ENCODE measurements at regions not wholly inside any gene's neighbourhood (a gene's known extent, or its start where the extent isn't known, plus 50 kb on each side); places are given as distances from the start of the nearest gene placed in this dataset.
"Not testable (repeated sequence)": the region's sequence is repeated elsewhere in the genome, so short reads cannot be mapped to it uniquely, and the experiment has no call there.

DNA sequence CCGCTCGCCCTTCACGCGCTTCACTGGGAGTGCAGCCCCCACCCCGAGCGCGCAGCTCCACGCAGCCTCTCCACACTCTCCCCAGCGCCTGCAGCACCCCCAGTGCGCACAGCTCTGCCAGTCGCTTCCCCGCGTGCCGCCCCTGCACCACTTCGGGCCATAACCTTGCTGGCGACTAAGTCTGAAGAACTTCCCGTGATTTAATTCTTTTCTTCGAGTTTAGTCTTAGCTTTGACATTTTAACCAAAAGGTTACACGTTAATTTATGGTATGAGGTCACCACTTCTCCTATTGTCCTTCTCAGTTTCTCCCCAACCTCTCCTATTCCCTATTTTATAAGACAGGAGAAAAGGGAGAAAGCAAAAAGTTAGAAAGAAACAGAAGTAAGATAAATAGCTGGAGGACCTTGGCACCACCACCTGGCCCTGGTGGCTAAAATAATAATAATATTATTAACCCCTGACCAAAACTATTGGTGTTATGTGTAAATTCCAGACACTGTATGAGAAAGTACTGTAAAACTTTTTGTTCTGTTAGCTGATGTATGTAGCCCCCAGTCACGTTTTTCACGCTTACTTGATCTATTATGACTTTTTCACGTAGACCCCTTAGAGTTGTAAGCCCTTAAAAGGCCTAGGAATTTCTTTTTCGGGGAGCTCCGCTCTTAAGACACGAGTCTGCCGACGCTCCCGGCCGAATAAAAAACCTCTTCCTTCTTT, 129.2 kb downstream of the KBTBD2 start:
- DNase-seq: not testable (repeated sequence)

DNA sequence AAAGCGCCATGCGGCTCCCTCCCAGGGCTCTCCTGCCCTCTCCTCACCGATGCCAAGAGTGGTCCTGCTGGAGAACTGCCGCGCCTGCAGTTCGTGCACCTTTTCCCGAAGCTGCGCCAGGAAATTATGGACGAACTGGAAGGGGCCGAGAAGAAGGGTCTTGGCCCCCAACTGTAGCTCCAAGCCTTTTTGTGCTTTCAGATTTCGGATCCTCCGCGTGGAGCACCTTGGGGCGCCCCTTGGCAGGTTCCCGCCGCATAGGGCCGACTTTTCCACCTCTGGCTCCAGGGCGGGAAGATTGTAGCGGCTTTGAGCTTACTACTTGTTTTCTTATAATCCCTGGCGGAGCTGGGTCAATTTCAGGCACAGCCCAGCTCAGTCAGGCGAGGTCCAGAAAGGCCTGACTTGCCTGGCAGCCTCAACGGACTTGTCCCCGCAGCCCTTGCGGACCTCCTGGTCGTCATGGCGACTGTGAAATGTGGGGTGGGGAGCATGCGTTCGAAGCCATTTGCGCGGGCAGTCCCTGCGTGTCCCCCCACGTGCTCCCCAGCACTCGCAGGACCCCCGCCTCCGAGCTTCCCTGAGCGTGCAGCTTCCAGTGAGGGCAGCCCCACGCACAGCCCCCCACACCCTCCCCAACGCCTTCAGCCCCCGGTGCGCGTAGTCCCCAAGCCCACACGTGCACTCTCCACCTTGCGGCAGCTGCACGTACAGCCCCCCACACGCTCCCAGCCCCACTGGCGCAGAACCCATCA, 129.9 kb downstream of the KBTBD2 start:
- no peak for DNase-seq

- DNase-seq: not testable (repeated sequence)
Measured at GRCh38 chr7:32760755-32761154, 130.8 kb downstream of the KBTBD2 start.

- DNase-seq: not testable (repeated sequence)
Measured at GRCh38 chr7:32759859-32760258, 131.7 kb downstream of the KBTBD2 start.

GRCh38 chr7:32753872-32754271, 137.7 kb downstream of the KBTBD2 start:
- DNase-seq: not testable (repeated sequence)

DNA sequence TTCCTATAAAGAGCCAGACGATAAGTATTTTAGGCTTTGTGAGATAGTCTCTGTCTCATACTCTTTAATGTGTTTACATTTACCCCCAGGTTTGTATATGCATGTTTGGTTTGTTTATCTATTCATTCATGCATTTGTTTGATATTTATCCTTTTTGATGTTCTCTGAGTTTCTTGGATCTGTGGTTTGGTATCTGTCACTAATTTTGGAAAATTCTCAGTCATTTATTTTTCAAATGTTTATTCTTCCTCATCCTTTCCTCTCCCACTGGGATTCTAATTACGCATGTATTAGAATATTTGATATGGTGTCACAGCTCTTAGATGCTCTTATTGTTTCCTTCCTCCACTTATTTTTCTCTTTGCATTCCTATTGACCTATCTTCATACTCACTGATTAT, 143.2 kb downstream of the KBTBD2 start:
- not testable (repeated sequence) for DNase-seq

- not testable (repeated sequence) for DNase-seq
Measured at GRCh38 chr7:32747443-32748148, 144.0 kb downstream of the KBTBD2 start.

DNA sequence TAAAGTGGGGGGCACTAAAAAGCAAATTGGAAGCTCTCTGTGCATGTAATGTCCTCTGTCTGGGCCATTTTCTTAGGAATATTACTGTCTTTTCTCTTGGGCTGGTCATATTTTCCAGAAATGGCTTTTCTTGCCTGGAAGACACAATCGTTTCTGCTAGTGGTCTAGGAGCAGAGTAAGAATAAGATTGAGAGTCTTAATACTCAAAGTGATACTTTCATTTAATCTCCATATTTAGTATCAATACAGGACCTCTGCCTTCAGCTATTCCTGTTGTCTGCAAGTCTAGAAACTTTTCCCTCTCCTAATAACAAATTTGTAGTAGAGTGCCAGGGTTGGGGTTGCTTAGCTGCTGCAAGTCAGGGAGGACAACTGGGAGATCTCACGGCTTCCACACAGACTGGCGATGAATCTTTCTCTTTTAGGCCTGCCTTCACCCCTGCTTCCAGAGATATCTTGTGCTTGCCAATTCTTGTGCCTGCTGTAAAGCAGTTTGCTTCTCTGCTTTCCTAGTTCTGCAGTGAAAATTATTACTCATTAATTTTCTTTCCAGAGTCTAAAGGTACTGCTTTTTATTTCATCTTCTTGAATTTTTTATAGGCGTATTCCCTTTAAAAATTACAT, 149.6 kb downstream of the KBTBD2 start:
- not testable (repeated sequence) for DNase-seq

DNA sequence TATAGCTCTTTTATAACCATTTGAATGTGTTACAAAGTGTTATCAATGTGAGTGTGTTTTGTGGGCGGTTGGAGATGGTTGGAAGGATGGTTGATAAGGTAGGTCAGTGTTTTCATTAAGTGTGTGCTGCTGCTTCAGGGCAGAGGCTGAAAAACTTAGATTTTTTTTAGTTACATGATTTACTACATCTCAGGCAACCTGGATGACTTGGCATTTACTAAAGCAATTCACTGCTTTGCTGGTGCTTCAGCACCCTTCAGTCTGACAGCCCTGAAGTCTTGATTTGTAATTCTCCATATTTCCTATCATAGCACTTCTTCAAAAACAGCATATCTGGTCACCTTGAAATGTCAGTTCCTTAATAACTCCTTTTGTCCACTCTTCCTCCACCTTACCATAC, 151.8 kb downstream of the KBTBD2 start:
- not testable (repeated sequence) for DNase-seq

GRCh38 chr7:32738390-32738789, 153.2 kb downstream of the KBTBD2 start:
- DNase-seq: not testable (repeated sequence)

- not testable (repeated sequence) for DNase-seq
Measured at GRCh38 chr7:32732767-32733166, 158.8 kb downstream of the KBTBD2 start.

GRCh38 chr7:32729335-32729675, 162.3 kb downstream of the KBTBD2 start:
- DNase-seq: not testable (repeated sequence)

DNA sequence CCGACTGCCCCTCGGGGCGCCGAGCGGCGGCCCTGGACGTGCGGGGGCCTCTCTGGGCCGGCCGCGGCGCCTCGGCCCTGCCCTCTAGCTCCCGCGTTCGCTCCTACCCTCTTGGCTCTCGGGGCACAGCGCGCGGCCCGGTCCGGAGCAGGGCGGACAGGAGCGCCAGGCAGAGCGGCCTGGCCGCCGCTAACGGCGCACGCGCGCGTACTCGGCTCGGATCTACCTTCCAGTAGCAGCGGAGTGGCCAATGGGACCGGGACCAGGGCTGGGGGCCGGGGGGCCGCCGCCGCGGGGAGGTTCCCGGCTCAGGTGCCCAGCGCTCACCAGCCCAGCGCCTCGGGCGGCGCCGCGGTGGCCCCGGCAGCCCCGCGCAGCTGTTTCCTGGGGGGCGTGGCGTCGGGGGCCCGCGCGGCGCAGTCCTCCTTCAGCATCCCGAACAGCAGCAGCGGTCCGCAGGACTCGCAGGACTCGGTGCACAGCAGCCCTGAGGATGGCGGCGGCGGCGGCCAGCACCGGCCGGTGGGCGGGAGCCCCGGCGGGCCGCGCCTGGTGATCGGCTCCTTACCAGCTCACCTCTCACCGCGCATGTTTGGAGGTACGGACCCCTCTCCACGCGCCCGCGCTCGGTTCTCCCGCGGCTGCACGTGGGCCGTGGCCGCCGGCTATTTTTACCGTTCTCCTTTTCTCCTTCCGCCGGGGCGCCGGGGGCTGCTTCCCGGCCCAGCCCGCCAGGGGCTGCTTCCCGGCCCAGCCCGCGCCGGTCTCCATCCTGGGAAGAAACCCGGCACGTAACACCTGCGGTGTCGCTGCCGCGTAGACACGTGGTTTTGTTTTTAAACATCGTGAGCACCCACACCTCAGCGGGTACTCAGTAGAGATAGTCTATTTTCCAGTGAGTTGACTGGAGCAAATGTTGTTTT, 162.9 kb downstream of the KBTBD2 start:
- peak; percentile 12 for DNase-seq

DNA sequence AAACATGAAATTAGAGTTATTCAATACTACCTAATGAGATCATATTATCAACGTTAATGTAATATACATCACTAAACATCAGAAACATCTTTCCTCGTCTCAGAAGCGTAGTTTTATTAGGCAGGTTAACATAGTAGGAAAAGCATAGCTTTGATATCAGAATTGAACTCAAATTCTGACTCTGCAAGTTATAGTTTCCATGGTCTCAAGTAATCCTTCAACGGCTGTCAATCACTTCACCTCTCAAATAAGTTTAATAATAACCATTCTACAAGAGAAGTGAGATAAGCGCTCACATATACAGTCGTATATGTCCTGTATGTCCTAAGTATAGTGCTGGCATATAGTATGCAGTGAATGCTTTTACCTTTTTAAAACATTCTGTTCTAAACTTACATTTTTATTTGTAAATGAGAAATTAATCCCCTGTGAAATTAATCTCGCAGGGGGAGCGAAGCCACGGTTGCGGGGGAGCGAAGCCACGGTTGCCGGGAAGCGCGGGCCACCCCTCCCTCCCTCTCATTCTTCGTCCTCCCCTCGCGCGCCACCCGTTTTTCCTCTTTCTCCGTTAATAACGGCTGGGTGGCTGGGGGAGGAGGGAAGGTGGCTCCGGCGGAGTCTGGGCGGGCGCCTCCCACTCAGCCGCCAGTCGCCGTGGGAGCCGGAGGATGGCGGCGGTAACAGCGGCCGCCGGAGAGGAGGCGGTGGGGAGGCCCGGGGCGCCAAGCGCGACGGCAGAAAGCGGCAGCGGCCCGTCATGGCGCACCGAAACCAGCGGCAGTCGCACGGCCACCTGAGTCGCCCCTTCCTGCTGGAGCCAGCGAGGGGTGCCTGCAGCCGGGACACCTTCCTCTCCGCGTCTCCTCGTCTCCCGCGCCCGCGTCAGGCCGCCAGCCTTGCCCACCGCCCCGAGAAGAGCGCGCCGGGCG, 163.8 kb downstream of the KBTBD2 start:
- DNase-seq: not testable (repeated sequence)

DNA sequence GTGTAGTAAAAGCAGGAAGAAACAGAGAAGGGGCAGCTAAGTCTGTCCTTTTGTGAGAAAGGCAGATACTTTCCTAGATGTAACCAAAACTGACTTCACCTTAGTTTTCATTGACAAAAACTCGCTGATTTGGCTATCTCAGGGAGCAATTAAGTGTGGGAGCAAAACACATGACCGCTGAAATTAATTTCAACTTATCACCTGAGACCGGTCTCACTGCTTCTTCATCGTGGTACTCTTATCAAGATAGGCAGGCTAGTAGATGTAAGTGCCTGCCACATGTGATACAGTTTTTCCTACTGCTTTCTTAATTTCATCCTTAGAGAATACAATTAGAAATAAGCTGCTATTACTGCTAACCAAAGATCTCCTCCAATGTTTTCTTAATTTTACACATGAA, 168.7 kb downstream of the KBTBD2 start:
- not testable (repeated sequence) for DNase-seq

GRCh38 chr7:32694182-32694581, 197.4 kb downstream of the KBTBD2 start:
- DNase-seq: no peak

DNA sequence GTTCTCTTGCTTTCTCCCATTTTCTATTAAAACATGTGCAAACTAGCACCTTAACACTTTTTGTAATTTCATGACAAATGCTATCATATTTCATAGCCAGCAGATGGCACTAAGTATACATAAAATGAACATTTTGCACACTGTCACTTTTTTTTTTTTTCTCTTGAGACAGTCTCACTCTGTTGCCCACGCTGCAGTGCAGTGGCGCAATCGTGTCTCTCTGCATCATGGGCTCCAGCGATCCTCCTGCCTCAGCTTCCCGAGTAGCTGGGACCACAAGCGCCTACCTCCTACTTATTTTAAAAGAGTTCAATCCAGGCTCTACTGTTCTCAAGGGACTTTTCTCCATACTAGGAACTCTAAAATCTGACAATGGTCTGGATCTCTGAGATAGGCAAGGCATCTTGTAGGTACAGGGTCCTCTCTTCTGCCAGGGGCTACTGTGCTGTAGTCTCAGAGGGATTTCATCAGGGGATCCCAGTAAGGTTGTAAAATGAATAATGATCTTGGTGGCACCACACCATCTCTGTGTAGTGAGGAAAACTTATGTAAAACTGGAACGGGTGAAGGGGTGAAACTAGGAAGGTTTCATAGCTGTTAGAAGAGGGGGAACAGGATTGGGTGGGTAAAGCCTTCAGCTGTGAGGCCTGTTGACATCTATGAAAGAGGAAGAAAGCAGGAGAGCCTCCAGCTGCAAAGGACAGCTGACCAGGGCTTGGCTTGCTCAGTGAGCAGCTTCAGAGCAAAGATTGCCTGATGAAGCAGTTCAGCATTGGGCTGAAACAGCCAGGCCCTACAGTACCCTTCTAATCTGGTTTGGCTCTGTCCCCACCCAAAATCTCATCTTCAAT, 196.9 kb downstream of the AVL9 start:
- DNase-seq: not testable (repeated sequence)

- DNase-seq: not testable (repeated sequence)
Measured at GRCh38 chr7:32688092-32688491, 192.8 kb downstream of the AVL9 start.

DNA sequence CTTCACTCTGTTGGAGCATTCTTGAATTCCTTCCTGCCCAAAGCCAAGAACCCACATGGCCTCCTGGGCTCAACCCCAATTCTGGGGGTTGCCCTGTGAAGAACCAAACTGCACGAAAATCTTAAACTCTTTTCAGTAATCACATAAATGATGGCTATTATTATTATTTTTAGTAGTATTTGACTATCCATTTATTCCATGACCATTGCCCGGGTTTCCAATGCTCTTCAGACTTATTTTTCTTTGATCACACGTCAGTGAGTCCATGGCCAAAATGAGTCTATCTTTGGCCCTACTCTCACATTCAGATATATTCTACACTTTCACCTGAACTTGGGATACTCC, 185.9 kb downstream of the AVL9 start:
- no peak for DNase-seq
